ENCODE measurements at regions not wholly inside any gene's neighbourhood (a gene's known extent, or its start where the extent isn't known, plus 50 kb on each side); places are given as distances from the start of the nearest gene placed in this dataset.

- no peak for DNase-seq (ENCODE audit: low read depth, low spot score)
- POLR2A ChIA-PET = no interaction called here
- H3K4me1 ChIP-seq (ENCODE audit: control insufficient read depth, extremely low read depth, insufficient read depth, low read length) = no peaks in the 10 kb centered on the region
- H3K27me3 ChIP-seq (ENCODE audit: control insufficient read depth in 2 of 2, insufficient read depth in 2 of 2, low read length in 2 of 2) = no peaks in the 10 kb centered on the region
- H3K9ac ChIP-seq (replicated peaks; ENCODE audit: extremely low read depth, insufficient read depth, low read length) = no peak overlapping the region
- no peak overlapping the region for H3K4me2 ChIP-seq (ENCODE audit: insufficient read depth, low read length)
- no peaks in the 10 kb centered on the region for H4K20me1 ChIP-seq (replicated peaks; ENCODE audit: control insufficient read depth, extremely low read depth, insufficient read depth, low read length)
- H3K4me3 ChIP-seq (replicated peaks in 1 of 3; ENCODE audit: insufficient read depth in 1 of 3, low read depth in 1 of 3, low read length in 3 of 3) = no peak overlapping the region
- no peak overlapping the region for H2AFZ ChIP-seq (ENCODE audit: low read depth, low read length)
- BruUV-seq (replicated peaks) = no TSS peak
- H3K79me2 ChIP-seq (ENCODE audit: control insufficient read depth, insufficient read depth, low read length) = no peaks in the 10 kb centered on the region
- intact Hi-C loops (cut with micrococcal nuclease) (loop anchor here (10.0 kb wide), 1 partner anchor 592 kb away; no protein-coding TSS in a partner anchor), dilution Hi-C loops (cut with MboI; ENCODE audit: extremely low pct_ligation_motif_present, low sequenced_read_pairs) (no loop called here)
- H3K9me3 ChIP-seq (replicated peaks; ENCODE audit: control insufficient read depth, insufficient read depth, low read length) = no peaks in the 10 kb centered on the region
- no peak overlapping the region for H3K27ac ChIP-seq (ENCODE audit: insufficient read depth, low read depth, low read length)
- TF ChIP-seq EZH2 (IDR thresholded peaks at IDR 0.05; ENCODE audit: borderline replicate concordance, low read depth, low read length, severe bottlenecking) = no peak
- no peak for TF ChIP-seq MYC (IDR thresholded peaks at IDR 0.05; ENCODE audit: low read depth, low read length)
- no peak for TF ChIP-seq POLR2AphosphoS5 (IDR thresholded peaks at IDR 0.05; ENCODE audit: insufficient read depth, low read depth, low read length)
- no peak for TF ChIP-seq MAX (IDR thresholded peaks at IDR 0.05; ENCODE audit: insufficient read depth, insufficient read length)
- no peak for TF ChIP-seq CTCF (IDR thresholded peaks at IDR 0.05; ENCODE audit: extremely low read depth in 1 of 2, insufficient read depth in 1 of 2, low read depth in 1 of 2, low read length in 2 of 2)
- no peak for TF ChIP-seq POLR2A (IDR thresholded peaks at IDR 0.05; ENCODE audit: low read depth, low read length)
- TF ChIP-seq GATA2 (IDR thresholded peaks at IDR 0.05; ENCODE audit: insufficient read depth, insufficient read length, low read depth, low read length) = no peak
- TF ChIP-seq FOS (IDR thresholded peaks at IDR 0.05; ENCODE audit: borderline replicate concordance, insufficient read depth, low read length) = no peak
- no peak for TF ChIP-seq JUN (IDR thresholded peaks at IDR 0.05; ENCODE audit: borderline replicate concordance, insufficient read depth, insufficient read length, low read depth)
- CTCF ChIA-PET = interaction anchor here (1.6 kb wide), 1 partner anchor 9 kb away, joined by 5 read pairs; no protein-coding TSS in a partner anchor
- no peaks in the 10 kb centered on the region for H3K9me1 ChIP-seq (replicated peaks; ENCODE audit: control insufficient read depth, extremely low read depth, insufficient read depth, low read length)
- no peak for FAIRE-seq
- no peaks in the 10 kb centered on the region for H3K36me3 ChIP-seq (ENCODE audit: control insufficient read depth in 2 of 2, extremely low read depth in 1 of 2, insufficient read depth in 2 of 2, low read length in 2 of 2)
Observed at GRCh38 chr1:48102766-48103165, 105.6 kb upstream of the TRABD2B start.

Data from endothelial cell of umbilical vein (primary cell).